Stimulated activated naive B cell treated with anti-CD40 and anti-IgM and Interleukin-4, amounts not matched to agents 10 μg/mL and 1 μg/mL and 100 μg/mL, for 72 hours (primary cell): ENCODE measurements at regions not wholly inside any gene's neighbourhood (a gene's known extent, or its start where the extent isn't known, plus 50 kb on each side); places are given as distances from the start of the nearest gene placed in this dataset.
"Not testable (repeated sequence)": the region's sequence is repeated elsewhere in the genome, so short reads cannot be mapped to it uniquely, and the experiment has no call there.

Source experiments
- ATAC-seq, 2 donors: fragments of 150-1000 bp; cut with Tn5 transposase; replicated peaks; 2 replicates each; pipeline ENCODE4 v1.10.0; 2021; ENCODE audit warnings: moderate library complexity in 1 of 2
- DNase-seq: peaks from one replicate; pipeline ENCODE4 v3.0.0; 2021
- H3K27ac Mint-ChIP-seq: one replicate; pipeline ENCODE4 v1.8.0; 2022; ENCODE audit warnings: mild to moderate bottlenecking, mixed read lengths
- H3K27me3 Mint-ChIP-seq, 2 donors: one replicate each; pipeline ENCODE4 v1.8.0; 2022; ENCODE audit warnings: mixed read lengths in 2 of 2
- H3K36me3 Mint-ChIP-seq, 2 donors: one replicate each; pipeline ENCODE4 v1.8.0; 2022; ENCODE audit warnings: mixed read lengths in 2 of 2, mild to moderate bottlenecking in 1 of 2
- H3K4me1 Mint-ChIP-seq, 2 donors: one replicate each; pipeline ENCODE4 v1.8.0; 2022; ENCODE audit warnings: mixed read lengths in 2 of 2, mild to moderate bottlenecking in 1 of 2
- H3K4me3 Mint-ChIP-seq, 2 donors: one replicate each; pipeline ENCODE4 v1.8.0; 2022; ENCODE audit warnings: mild to moderate bottlenecking in 2 of 2, mixed read lengths in 2 of 2, moderate library complexity in 1 of 2
- H3K9me3 Mint-ChIP-seq, 2 donors: one replicate each; pipeline ENCODE4 v1.8.0; 2022; ENCODE audit warnings: mixed read lengths in 2 of 2, mild to moderate bottlenecking in 1 of 2

DNA sequence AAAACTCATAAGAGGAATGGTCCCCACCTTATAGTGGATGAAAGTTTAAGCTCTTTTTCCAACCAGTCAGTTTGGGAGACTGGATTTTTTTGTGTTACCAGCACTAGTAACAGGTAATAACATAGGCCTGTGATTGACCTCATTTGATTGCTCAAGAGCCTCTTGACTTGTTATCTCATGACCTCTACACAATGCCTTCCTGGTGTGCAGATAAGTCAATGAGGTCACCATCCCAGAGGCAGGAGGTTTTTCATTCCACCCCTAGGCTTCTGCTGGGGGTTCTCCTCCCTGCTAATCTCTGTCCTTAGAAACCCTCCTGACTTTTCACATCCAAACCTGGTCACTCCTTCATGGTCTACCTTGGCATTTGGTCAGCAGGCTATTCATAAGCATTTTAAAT is 225.0 kb upstream of the CDY1B start:
- DNase-seq, H3K27ac Mint-ChIP-seq, ATAC-seq, H3K4me3 Mint-ChIP-seq, H3K36me3 Mint-ChIP-seq, H3K4me1 Mint-ChIP-seq, H3K27me3 Mint-ChIP-seq, H3K9me3 Mint-ChIP-seq: not testable (repeated sequence)

DNA sequence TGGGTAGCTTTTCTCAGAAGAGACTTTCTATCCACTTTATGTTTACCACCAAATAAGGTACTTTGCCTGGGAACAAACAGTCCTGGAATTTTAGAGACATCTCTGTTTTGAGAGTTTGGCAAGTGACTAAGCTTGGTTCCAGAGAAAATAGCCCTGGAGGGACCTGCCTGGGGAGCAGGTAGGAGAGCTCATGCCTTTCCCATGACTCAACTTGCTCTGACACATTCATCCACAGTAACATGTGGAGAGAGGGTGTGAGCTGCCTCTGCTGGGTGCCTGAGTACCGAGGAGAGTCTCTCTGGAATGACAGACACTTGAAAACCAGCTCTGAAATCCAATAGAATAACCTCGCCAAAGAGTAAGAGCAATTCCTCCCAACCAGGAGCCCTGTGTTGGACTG is 222.8 kb upstream of the CDY1B start:
- H3K9me3 Mint-ChIP-seq, result not testable (repeated sequence)

DNA sequence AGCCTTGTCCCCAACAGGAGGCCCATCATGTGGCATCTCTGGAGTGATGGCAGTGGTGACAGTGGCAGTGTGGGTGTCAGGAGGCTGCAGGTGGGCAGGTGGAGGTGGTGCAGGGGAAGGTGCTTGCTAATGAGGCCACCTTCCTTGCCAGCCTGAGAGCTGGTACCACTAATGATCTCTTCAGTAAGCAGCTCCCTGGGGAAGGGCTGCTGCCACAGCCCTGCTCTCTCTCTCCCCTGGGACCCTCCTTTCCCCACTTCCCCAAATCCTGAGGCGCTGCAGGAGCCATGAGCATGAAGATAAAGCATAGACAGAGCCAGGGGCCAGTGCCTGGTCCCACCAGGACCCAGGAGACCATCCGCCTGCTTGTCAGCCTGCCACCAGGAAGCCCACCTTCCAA is 214.4 kb upstream of the CDY1B start:
- ATAC-seq, result peak; percentile 38 to 57
- not testable (repeated sequence) for H3K9me3 Mint-ChIP-seq, H3K27me3 Mint-ChIP-seq, H3K36me3 Mint-ChIP-seq, H3K4me3 Mint-ChIP-seq, H3K4me1 Mint-ChIP-seq, DNase-seq, H3K27ac Mint-ChIP-seq

More for the DNA sequence above, 222.8 kb upstream of the CDY1B start:
- not testable (repeated sequence) for H3K4me1 Mint-ChIP-seq, H3K27ac Mint-ChIP-seq, H3K4me3 Mint-ChIP-seq, DNase-seq, H3K27me3 Mint-ChIP-seq, H3K36me3 Mint-ChIP-seq, ATAC-seq

DNA sequence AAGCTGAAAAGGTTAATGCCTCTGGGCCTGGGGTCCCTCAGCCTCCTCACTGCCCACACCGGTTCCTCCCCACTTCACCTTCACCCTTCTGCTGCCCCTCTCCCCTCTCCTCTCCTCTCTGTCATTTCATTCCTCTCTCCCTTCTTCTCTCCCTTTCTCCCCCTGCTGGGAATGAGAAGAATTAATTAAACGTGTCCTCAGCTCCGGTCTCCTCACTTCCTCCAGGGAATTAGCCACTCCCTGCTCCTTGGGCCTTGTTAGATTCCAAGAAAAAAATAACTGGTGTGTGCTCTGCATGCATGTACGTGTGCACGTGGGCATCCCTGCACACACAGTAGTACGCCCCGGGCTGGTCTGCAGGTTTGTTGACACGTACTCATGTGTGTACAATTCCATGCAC is 213.6 kb upstream of the CDY1B start:
- H3K27me3 Mint-ChIP-seq, DNase-seq, ATAC-seq, H3K4me1 Mint-ChIP-seq, H3K36me3 Mint-ChIP-seq, H3K4me3 Mint-ChIP-seq, H3K9me3 Mint-ChIP-seq, H3K27ac Mint-ChIP-seq: not testable (repeated sequence)

DNA sequence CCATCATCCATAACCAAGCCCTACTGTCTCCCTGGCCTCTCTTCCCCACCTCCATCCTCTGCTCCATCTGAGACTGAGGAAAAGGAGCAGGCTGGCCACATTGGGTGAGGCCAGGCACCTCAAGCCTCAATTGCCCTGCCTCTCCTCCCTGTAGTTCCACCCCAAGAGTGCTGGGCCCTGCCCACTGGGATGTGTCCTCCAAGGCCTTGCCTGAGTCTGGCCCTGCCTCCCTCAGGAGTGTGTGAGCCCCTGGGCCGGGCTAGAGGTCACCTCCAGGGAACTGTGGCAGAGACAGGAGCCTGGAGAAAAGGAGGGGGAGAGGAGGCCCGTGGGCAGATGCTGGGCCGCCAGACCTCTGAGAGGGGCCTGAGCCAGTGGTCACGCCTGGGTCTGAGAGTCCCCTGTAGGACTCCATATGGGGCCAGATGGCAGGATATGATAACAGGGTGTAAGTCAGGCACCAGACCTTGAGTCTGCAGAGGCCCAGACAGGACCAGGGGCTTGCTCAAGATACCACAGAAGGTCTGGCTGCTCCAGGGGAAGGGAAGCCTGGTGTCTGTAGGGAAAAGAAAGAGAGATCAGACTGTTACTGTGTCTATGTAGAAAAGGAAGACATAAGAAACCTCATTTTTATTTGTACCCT is 202.5 kb upstream of the CDY1B start:
- H3K4me3 Mint-ChIP-seq, H3K27me3 Mint-ChIP-seq, ATAC-seq, DNase-seq, H3K27ac Mint-ChIP-seq, H3K9me3 Mint-ChIP-seq, H3K36me3 Mint-ChIP-seq, H3K4me1 Mint-ChIP-seq: not testable (repeated sequence)
